OCI-M2 (cell line): ENCODE measurements at regions not wholly inside any gene's neighbourhood (a gene's known extent, or its start where the extent isn't known, plus 50 kb on each side); places are given as distances from the start of the nearest gene placed in this dataset.

Experiments used
- DNase-seq: peaks from one replicate; lab custom pipeline; 2025; ENCODE audit not compliant: unreplicated experiment; lab: John Stamatoyannopoulos, UW

DNA sequence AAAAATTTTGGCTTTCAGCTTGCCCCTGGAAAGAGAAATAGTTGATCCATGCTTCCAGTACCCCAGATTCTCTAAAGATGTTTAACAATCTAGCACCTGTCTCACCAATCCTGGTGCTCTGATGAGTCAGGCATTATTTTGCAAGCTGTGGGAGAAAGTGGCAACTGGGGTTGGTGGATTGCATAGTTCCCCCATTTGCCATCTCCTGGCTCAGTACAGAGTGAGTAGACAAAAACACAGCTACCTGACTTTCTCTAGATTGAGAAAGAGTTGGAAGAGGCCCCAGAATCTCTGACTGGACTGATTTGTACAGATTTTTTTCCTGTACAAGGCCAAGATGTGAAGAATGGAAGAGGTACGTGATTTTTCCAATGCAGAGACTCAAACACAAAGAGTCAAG lies 75.1 kb upstream of the NEGR1 start:
- DNase-seq = no peak

DNA sequence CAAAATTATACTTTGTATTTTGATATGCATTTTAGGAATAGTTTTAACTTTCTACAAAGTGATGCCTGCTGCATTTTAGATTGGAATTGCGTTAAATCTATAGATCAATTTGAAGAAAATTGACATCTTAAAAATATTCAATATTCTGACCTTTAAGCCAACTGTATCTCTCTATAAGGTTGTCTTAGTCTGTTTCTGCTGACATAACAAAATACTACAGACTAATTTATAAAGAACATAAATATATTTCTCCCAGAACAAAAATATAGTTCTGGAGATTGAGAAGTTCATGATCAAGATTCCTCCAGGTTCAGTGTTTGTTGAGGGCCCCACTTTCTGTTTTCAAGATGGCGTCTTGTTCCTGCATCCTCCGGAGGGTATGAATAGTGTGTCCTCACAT lies 73.6 kb upstream of the NEGR1 start:
- no peak for DNase-seq

DNA sequence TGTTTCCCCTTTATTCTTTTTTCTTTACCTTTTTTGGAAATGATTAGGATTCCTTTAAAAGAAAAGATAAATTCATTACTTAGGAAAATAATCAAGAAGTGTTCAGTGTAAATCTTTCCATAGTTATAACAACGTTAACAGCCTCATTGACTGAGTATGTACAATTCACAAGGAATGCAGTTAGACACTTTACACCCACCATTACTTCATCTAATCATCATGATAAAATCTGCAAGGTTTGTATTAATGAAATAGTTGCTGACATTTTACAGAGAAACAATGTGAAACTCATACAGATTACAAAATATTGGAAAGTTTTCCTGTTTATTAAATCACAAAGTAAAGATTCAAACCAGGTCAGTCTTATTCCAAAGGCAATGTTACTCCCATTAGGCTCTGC lies 59.3 kb upstream of the NEGR1 start:
- no peak for DNase-seq

DNA sequence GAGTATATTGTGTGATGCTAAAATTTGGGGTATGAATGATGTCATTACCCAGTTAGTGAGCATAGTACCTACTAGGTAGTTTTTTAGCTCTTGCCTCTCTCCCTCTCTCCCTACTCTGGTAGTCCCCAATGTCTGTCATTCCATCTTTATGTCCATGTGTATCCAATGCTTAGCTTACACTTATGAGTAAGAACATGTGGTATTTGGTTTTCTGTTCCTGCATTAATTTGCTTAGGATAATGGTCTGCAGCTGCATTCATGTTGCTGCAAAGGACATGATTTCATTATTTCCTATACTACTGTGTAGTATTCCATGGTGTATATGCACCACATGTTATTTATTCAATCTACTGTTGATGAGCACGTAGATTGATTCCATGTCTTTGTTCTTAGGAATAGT lies 54.4 kb upstream of the NEGR1 start:
- DNase-seq = no peak
